Bronchial epithelial cell (primary cell): ENCODE measurements at regions not wholly inside any gene's neighbourhood (a gene's known extent, or its start where the extent isn't known, plus 50 kb on each side); places are given as distances from the start of the nearest gene placed in this dataset.

ENCODE experiments used
- DNase-seq: peaks from one replicate; pipeline ENCODE4 v3.0.0-alpha.2; 2010; ENCODE audit warnings: low read depth
- FAIRE-seq: peaks from 2 replicates; lab custom pipeline; 2011; peaks lifted over from hg19 to GRCh38; lab: Jason Lieb, UNC
- H3K27me3 ChIP-seq: 2 replicates; pipeline ENCODE4 v1.5.1; 2011; ENCODE audit warnings: low read length; ENCODE audit not compliant: control insufficient read depth, insufficient read depth
- H3K36me3 ChIP-seq: 2 replicates; pipeline ENCODE4 v1.5.1; 2011; ENCODE audit warnings: low read length; ENCODE audit not compliant: control insufficient read depth, insufficient read depth
- H3K4me3 ChIP-seq: 2 replicates; pipeline ENCODE4 v1.5.1; 2011; ENCODE audit warnings: mild to moderate bottlenecking, low read depth, low read length, control low read depth
- CTCF ChIP-seq: IDR thresholded peaks from 2 replicates; pipeline ENCODE4 v1.5.1; 2011; ENCODE audit warnings: mild to moderate bottlenecking, moderate library complexity, low read length, control low read depth, inconsistent platforms; ENCODE audit not compliant: insufficient read depth, severe bottlenecking

DNA sequence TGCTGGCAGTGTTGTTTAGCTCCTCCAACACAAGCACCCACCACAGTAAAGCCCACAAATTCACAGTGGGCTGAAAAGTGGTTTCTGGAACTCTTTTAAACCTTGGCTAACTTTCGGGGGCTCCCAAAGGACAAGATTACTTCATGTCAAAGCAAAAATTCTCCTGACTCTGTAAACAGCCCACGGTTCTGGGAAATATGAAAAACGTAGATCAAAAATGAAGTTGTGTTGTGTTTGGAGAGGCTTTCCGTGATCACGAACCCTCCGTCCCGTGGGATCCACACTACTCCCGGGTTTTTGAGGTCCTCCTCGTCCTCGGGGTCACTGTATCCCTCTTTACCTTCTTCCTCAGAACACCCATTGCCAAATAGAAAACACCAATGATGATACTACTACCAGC is 159.0 kb upstream of the RUNX1 start:
- no peak overlapping the region for H3K4me3 ChIP-seq
- H3K36me3 ChIP-seq: no peaks in the 10 kb centered on the region
- FAIRE-seq: no peak
- no peaks in the 10 kb centered on the region for H3K27me3 ChIP-seq
- DNase-seq: no peak
- no peak for TF ChIP-seq CTCF

DNA sequence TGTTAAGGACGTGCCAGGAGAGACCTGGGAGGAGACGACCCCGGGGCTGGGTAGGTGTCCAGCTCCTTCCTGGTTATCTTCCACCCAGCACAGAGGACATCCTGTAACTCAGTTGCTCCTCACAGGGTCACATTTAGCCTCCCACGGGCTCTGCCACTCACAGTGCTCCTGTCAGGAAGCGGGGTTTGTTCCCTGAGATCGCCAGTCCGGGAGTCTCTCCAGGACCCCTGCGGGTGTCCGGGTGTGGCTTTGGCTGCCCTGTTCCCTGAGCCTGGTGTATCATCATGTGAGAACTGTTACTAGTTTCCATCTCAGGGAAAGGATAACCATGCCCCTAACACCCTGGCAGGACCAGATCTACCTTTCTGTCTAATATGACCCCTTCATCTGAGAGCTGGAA is 158.2 kb upstream of the RUNX1 start:
- Histone ChIP-seq H3K4me3 (no peak overlapping the region), H3K36me3 (no peaks in the 10 kb centered on the region), H3K27me3 (no peaks in the 10 kb centered on the region)
- DNase-seq (no peak), FAIRE-seq (no peak)
- TF ChIP-seq CTCF: no peak

GRCh38 chr21:35206141-35207125 is 157.3 kb upstream of the RUNX1 start:
- Histone ChIP-seq H3K4me3 (no peak overlapping the region), H3K36me3 (no peaks in the 10 kb centered on the region), H3K27me3 (no peaks in the 10 kb centered on the region)
- FAIRE-seq (peak; percentile 73), DNase-seq (peak; percentile 52)
- no peak for TF ChIP-seq CTCF

- no peaks in the 10 kb centered on the region for H3K27me3 ChIP-seq
- TF ChIP-seq CTCF: no peak
- no peak overlapping the region for H3K4me3 ChIP-seq
- H3K36me3 ChIP-seq: no peaks in the 10 kb centered on the region
- FAIRE-seq: no peak
- no peak for DNase-seq
These were observed 155.9 kb upstream of the RUNX1 start for GRCh38 chr21:35204850-35205541.

GRCh38 chr21:35204125-35204524 is 155.0 kb upstream of the RUNX1 start:
- DNase-seq: no peak
- H3K36me3 ChIP-seq: no peaks in the 10 kb centered on the region
- no peak for FAIRE-seq
- no peak overlapping the region for H3K4me3 ChIP-seq
- no peak for TF ChIP-seq CTCF
- no peaks in the 10 kb centered on the region for H3K27me3 ChIP-seq
